Lower lobe of right lung (tissue), 2 donors: ENCODE measurements at regions not wholly inside any gene's neighbourhood (a gene's known extent, or its start where the extent isn't known, plus 50 kb on each side); places are given as distances from the start of the nearest gene placed in this dataset.

Experiments
- ATAC-seq, 2 donors: fragments of 200-7000 bp; cut with Tn5 transposase; one replicate each; pipeline ENCODE4 v1.9.1; 2020 to 2022; ENCODE audit warnings: mild to moderate bottlenecking in 2 of 2, moderate library complexity in 2 of 2
- DNase-seq: peaks from one replicate; pipeline ENCODE4 v3.0.0-alpha.2; 2020
- H3K27ac ChIP-seq: fragments of 200-600 bp; one replicate; pipeline ENCODE4 v1.8.0; 2022
- H3K27me3 ChIP-seq: fragments of 200-600 bp; one replicate; pipeline ENCODE4 v1.8.0; 2022; ENCODE audit warnings: low read depth
- H3K36me3 ChIP-seq: fragments of 200-600 bp; one replicate; pipeline ENCODE4 v1.8.0; 2022; ENCODE audit warnings: mild to moderate bottlenecking
- H3K4me1 ChIP-seq: fragments of 200-600 bp; one replicate; pipeline ENCODE4 v1.8.0; 2022
- H3K4me3 ChIP-seq: fragments of 200-600 bp; one replicate; pipeline ENCODE4 v1.8.0; 2022; ENCODE audit warnings: mild to moderate bottlenecking
- H3K9me3 ChIP-seq: fragments of 200-600 bp; one replicate; pipeline ENCODE4 v1.8.0; 2022
- CTCF ChIP-seq: fragments of 200-600 bp; IDR thresholded peaks from one replicate; pipeline ENCODE4 v1.8.0; 2022; ENCODE audit warnings: antibody characterized with exemption, mild to moderate bottlenecking
- intact Hi-C: fragments of 100-400 bp; cut with DNase I; formaldehyde crosslinking; loops from one replicate; pipeline ENCODE4 v1.11.0; 2022
- donor health status: DM: no; HTN: yes; CAD: no; lungs with severe emphysema.

- no peak for DNase-seq
- Histone ChIP-seq H3K4me1 (no peaks in the 10 kb centered on the region), H3K27ac (no peak overlapping the region), H3K36me3 (no peaks in the 10 kb centered on the region), H3K27me3 (no peaks in the 10 kb centered on the region), H3K4me3 (no peak overlapping the region), H3K9me3 (no peaks in the 10 kb centered on the region)
- intact Hi-C loops = no loop called here
- TF ChIP-seq CTCF = no peak
- ATAC-seq = no peak
These were observed 504.9 kb downstream of the TBL1XR1 start for GRCh38 chr3:176692199-176692965.

GRCh38 chr3:176690083-176690869, 507.0 kb downstream of the TBL1XR1 start:
- Histone ChIP-seq H3K27me3 (no peaks in the 10 kb centered on the region), H3K9me3 (no peaks in the 10 kb centered on the region), H3K27ac (no peak overlapping the region), H3K4me3 (no peak overlapping the region), H3K4me1 (no peaks in the 10 kb centered on the region), H3K36me3 (no peaks in the 10 kb centered on the region)
- ATAC-seq (no peak), DNase-seq (no peak)
- TF ChIP-seq CTCF = no peak
- intact Hi-C loops = no loop called here

GRCh38 chr3:176687754-176688153, 509.5 kb downstream of the TBL1XR1 start:
- H3K27me3 ChIP-seq = no peaks in the 10 kb centered on the region
- peaks cover 9% of the 10 kb centered on the region for H3K9me3 ChIP-seq
- no peaks in the 10 kb centered on the region for H3K4me1 ChIP-seq
- intact Hi-C loops = no loop called here
- no peaks in the 10 kb centered on the region for H3K36me3 ChIP-seq
- no peak for ATAC-seq
- no peak for DNase-seq
- no peak overlapping the region for H3K4me3 ChIP-seq
- no peak overlapping the region for H3K27ac ChIP-seq
- no peak for TF ChIP-seq CTCF

- no peak for DNase-seq
- ATAC-seq = no peak
- TF ChIP-seq CTCF = no peak
- H3K27ac ChIP-seq = no peak overlapping the region
- H3K4me3 ChIP-seq = no peak overlapping the region
- intact Hi-C loops = no loop called here
- peaks cover 15% of the 10 kb centered on the region for H3K9me3 ChIP-seq
- no peaks in the 10 kb centered on the region for H3K4me1 ChIP-seq
- H3K36me3 ChIP-seq = no peaks in the 10 kb centered on the region
- H3K27me3 ChIP-seq = no peaks in the 10 kb centered on the region
These were observed 513.9 kb downstream of the TBL1XR1 start for GRCh38 chr3:176683382-176683781.

- DNase-seq (no peak), ATAC-seq (peak in 1 of 2 donors; percentile 48)
- Histone ChIP-seq H3K4me1 (no peaks in the 10 kb centered on the region), H3K9me3 (no peaks in the 10 kb centered on the region), H3K27ac (no peak overlapping the region), H3K27me3 (no peaks in the 10 kb centered on the region), H3K36me3 (no peaks in the 10 kb centered on the region), H3K4me3 (no peak overlapping the region)
- peak; percentile 20 for TF ChIP-seq CTCF
- intact Hi-C loops = no loop called here
These were observed 533.1 kb downstream of the TBL1XR1 start for GRCh38 chr3:176663837-176664831.
